OCI-LY1 (cell line): ENCODE measurements at regions not wholly inside any gene's neighbourhood (a gene's known extent, or its start where the extent isn't known, plus 50 kb on each side); places are given as distances from the start of the nearest gene placed in this dataset.

Source experiments
- H2AFZ ChIP-seq: fragments of 200-600 bp; sonication (generic), shearing (Covaris generic); 2 replicates; pipeline ENCODE4 v1.6.0; 2014; ENCODE audit warnings: antibody characterized with exemption, mild to moderate bottlenecking, low read length
- H3F3A ChIP-seq: fragments of 200-600 bp; sonication (generic), shearing (Covaris generic); 2 replicates; pipeline ENCODE4 v1.6.0; 2014; ENCODE audit warnings: mild to moderate bottlenecking, antibody characterized with exemption, low read length, moderate library complexity; ENCODE audit not compliant: insufficient read depth
- H3K27ac ChIP-seq: fragments of 200-600 bp; sonication (generic); 2 replicates; pipeline ENCODE4 v1.5.1; 2014; ENCODE audit warnings: low read length, mixed run types, mild to moderate bottlenecking, low read depth; ENCODE audit not compliant: poor library complexity, severe bottlenecking
- H3K27me3 ChIP-seq: fragments of 200-600 bp; sonication (generic); 2 replicates; pipeline ENCODE4 v1.6.0; 2014; ENCODE audit warnings: antibody characterized with exemption, mild to moderate bottlenecking, low read length, moderate library complexity; ENCODE audit not compliant: insufficient read depth
- H3K36me3 ChIP-seq: fragments of 200-600 bp; sonication (generic); 2 replicates; pipeline ENCODE4 v1.6.1; 2014; ENCODE audit warnings: mild to moderate bottlenecking, antibody characterized with exemption, low read length, moderate library complexity, mixed read lengths; ENCODE audit not compliant: insufficient read depth
- H3K4me1 ChIP-seq: fragments of 200-600 bp; sonication (generic); 2 replicates; pipeline ENCODE4 v1.5.1; 2014; ENCODE audit warnings: mild to moderate bottlenecking, low read length, moderate library complexity; ENCODE audit not compliant: insufficient read depth, severe bottlenecking
- H3K4me2 ChIP-seq: fragments of 200-600 bp; sonication (generic), shearing (Covaris generic); 2 replicates; pipeline ENCODE4 v1.6.1; 2014; ENCODE audit warnings: low read length
- H3K4me3 ChIP-seq: fragments of 200-600 bp; sonication (generic); 2 replicates; pipeline ENCODE4 v1.5.1; 2014; ENCODE audit warnings: low read length, low read depth, mild to moderate bottlenecking, mixed read lengths; ENCODE audit not compliant: poor library complexity, severe bottlenecking
- H3K79me2 ChIP-seq: fragments of 200-600 bp; shearing (Covaris generic); 2 replicates; pipeline ENCODE4 v1.6.1; 2016; ENCODE audit warnings: mixed run types, low read length, mixed read lengths; ENCODE audit not compliant: insufficient read depth
- H3K9ac ChIP-seq: fragments of 200-600 bp; sonication (generic), shearing (Covaris generic); 2 replicates; pipeline ENCODE4 v1.6.1; 2014; ENCODE audit warnings: mild to moderate bottlenecking, low read length, mixed read lengths
- H3K9me2 ChIP-seq: fragments of 200-600 bp; sonication (generic), shearing (Covaris generic); 2 replicates; pipeline ENCODE4 v1.6.1; 2014; ENCODE audit warnings: low read depth, mild to moderate bottlenecking, low read length, mixed read lengths
- H3K9me3 ChIP-seq: fragments of 200-600 bp; shearing (Covaris generic); 2 replicates; pipeline ENCODE4 v1.6.1; 2014; ENCODE audit warnings: low read length, mixed read lengths
- H4K20me1 ChIP-seq: fragments of 200-600 bp; sonication (generic), shearing (Covaris generic); 2 replicates; pipeline ENCODE4 v1.6.0; 2016; ENCODE audit warnings: mild to moderate bottlenecking, low read length; ENCODE audit not compliant: insufficient read depth
- CTCF ChIP-seq: fragments of 200-600 bp; sonication (generic), shearing (Covaris generic); IDR thresholded peaks from 2 replicates; pipeline ENCODE4 v1.5.1; 2017; ENCODE audit warnings: mild to moderate bottlenecking, antibody characterized with exemption, low read length, moderate library complexity, mixed read lengths
- EZH2 ChIP-seq: fragments of 200-600 bp; sonication (generic), shearing (Covaris generic); IDR thresholded peaks from 2 replicates; pipeline ENCODE4 v1.8.0; 2017; ENCODE audit warnings: borderline replicate concordance, mixed run types, mild to moderate bottlenecking, antibody characterized with exemption, low read length, moderate library complexity, mixed read lengths

- H3K36me3 ChIP-seq = no peaks in the 10 kb centered on the region
Measured at GRCh38 chr4:46667790-46668189, 241.3 kb downstream of the COX7B2 start.

GRCh38 chr4:46656071-46656470, 253.0 kb downstream of the COX7B2 start:
- Histone ChIP-seq H3K4me3 (no peak overlapping the region), H4K20me1 (no peaks in the 10 kb centered on the region), H3K9ac (no peak overlapping the region), H3K9me3 (no peaks in the 10 kb centered on the region), H3K36me3 (no peaks in the 10 kb centered on the region), H3K4me1 (no peaks in the 10 kb centered on the region), H3K79me2 (no peaks in the 10 kb centered on the region), H3F3A (no peaks in the 10 kb centered on the region), H3K27me3 (no peaks in the 10 kb centered on the region), H2AFZ (no peak overlapping the region), H3K4me2 (no peak overlapping the region), H3K27ac (no peak overlapping the region), H3K9me2 (no peaks in the 10 kb centered on the region)
- TF ChIP-seq CTCF (no peak), EZH2 (no peak)

More at GRCh38 chr4:46667790-46668189, 241.3 kb downstream of the COX7B2 start:
- Histone ChIP-seq H3K4me1 (no peaks in the 10 kb centered on the region), H4K20me1 (no peaks in the 10 kb centered on the region), H3K4me2 (no peak overlapping the region), H3K27me3 (no peaks in the 10 kb centered on the region), H3K9me3 (no peaks in the 10 kb centered on the region), H3K9ac (no peak overlapping the region), H3K27ac (no peak overlapping the region), H3K9me2 (no peaks in the 10 kb centered on the region), H3K79me2 (no peaks in the 10 kb centered on the region), H2AFZ (no peak overlapping the region), H3K4me3 (no peak overlapping the region), H3F3A (no peaks in the 10 kb centered on the region)
- TF ChIP-seq CTCF = no peak
- no peak for TF ChIP-seq EZH2

- H3K27me3 ChIP-seq = no peaks in the 10 kb centered on the region
- H4K20me1 ChIP-seq = no peaks in the 10 kb centered on the region
- no peak overlapping the region for H2AFZ ChIP-seq
- H3K9ac ChIP-seq = no peak overlapping the region
- no peak overlapping the region for H3K4me2 ChIP-seq
- H3K4me1 ChIP-seq = no peaks in the 10 kb centered on the region
- H3F3A ChIP-seq = no peaks in the 10 kb centered on the region
- no peak overlapping the region for H3K4me3 ChIP-seq
- no peaks in the 10 kb centered on the region for H3K9me2 ChIP-seq
- no peaks in the 10 kb centered on the region for H3K79me2 ChIP-seq
- no peaks in the 10 kb centered on the region for H3K36me3 ChIP-seq
- no peaks in the 10 kb centered on the region for H3K9me3 ChIP-seq
- H3K27ac ChIP-seq = no peak overlapping the region
- TF ChIP-seq EZH2 = no peak
- TF ChIP-seq CTCF = no peak
Measured at GRCh38 chr4:46653842-46654241, 255.2 kb downstream of the COX7B2 start.
